ENCODE measurements at regions not wholly inside any gene's neighbourhood (a gene's known extent, or its start where the extent isn't known, plus 50 kb on each side); places are given as distances from the start of the nearest gene placed in this dataset.

- TF ChIP-seq POLR2A (IDR thresholded peaks at IDR 0.05) = no peak
- TF ChIP-seq CTCF (IDR thresholded peaks at IDR 0.05 in 4 of 5, conservative IDR thresholded peaks at IDR 0.05 in 1 of 5) = no peak
These were observed 533.3 kb downstream of the LRRC70 start for GRCh38 chr5:63111891-63112290.

DNA sequence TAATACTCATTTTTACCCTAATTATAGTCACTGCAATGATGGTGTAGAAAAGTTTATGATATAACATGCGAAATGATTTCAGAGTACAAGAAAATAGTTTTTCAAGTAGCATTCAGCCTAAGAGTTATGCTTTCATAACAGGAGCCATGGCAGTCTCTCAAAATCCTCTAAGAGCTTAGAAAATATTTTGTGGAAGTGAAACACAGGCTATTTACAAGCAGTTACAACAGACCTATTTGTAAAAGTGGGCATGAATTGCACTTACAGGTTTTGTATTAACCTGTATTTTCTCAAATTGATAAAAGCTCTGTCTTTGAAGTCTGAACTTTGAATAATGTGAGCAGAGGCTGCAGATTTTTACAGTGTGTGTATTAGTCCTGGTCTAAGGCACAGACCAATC is 523.3 kb downstream of the LRRC70 start:
- ATAC-seq (no peak), DNase-seq (no peak)
- H3K4me1 ChIP-seq = no peaks in the 10 kb centered on the region
- H3K4me3 ChIP-seq = no peak overlapping the region
- intact Hi-C loops (cut with DNase I; ENCODE audit: low total_unique reads) = no loop called here
- no peaks in the 10 kb centered on the region for H3K27me3 ChIP-seq
- TF ChIP-seq CTCF (IDR thresholded peaks at IDR 0.05 in 4 of 5, conservative IDR thresholded peaks at IDR 0.05 in 1 of 5) (no peak), POLR2A (IDR thresholded peaks at IDR 0.05) (no peak)
- H3K36me3 ChIP-seq = no peaks in the 10 kb centered on the region
- no peak overlapping the region for H3K27ac ChIP-seq
- H3K9me3 ChIP-seq = no peaks in the 10 kb centered on the region
- in situ Hi-C loops (cut with MboI; ENCODE audit: low sequenced_read_pairs in 4 of 4) = no loop called here

More at GRCh38 chr5:63111891-63112290, 533.3 kb downstream of the LRRC70 start:
- no peak overlapping the region for H3K27ac ChIP-seq
- no peaks in the 10 kb centered on the region for H3K36me3 ChIP-seq
- H3K9me3 ChIP-seq = no peaks in the 10 kb centered on the region
- DNase-seq (no peak), ATAC-seq (no peak)
- no peaks in the 10 kb centered on the region for H3K4me1 ChIP-seq
- intact Hi-C loops (cut with DNase I; ENCODE audit: low total_unique reads) (no loop called here), in situ Hi-C loops (cut with MboI; ENCODE audit: low sequenced_read_pairs in 4 of 4) (no loop called here)
- H3K4me3 ChIP-seq = no peak overlapping the region
- H3K27me3 ChIP-seq = no peaks in the 10 kb centered on the region

DNA sequence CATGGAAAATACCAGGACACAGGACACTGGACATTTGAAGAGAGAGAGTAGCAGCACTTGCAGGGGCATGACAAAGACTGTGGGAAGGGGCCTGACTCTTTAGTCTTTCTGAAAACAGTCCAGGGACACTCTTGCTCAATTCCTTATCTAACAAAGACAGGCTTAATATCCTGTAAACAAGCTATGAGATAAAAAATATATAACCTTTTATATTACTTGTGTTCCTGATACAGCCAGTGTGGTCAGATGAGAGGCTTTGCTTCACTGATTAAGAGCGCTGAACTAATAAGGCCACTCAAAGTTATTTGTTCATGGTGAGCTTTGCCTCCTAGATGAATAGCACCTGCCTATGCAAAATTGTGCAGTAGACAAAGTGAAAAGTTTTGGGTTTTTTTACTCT is 518.7 kb downstream of the LRRC70 start:
- no peaks in the 10 kb centered on the region for H3K4me1 ChIP-seq
- DNase-seq = no peak
- H3K9me3 ChIP-seq = no peaks in the 10 kb centered on the region
- H3K4me3 ChIP-seq = no peak overlapping the region
- H3K27ac ChIP-seq = no peak overlapping the region
- H3K27me3 ChIP-seq = no peaks in the 10 kb centered on the region
- TF ChIP-seq POLR2A (IDR thresholded peaks at IDR 0.05) = no peak
- TF ChIP-seq CTCF (IDR thresholded peaks at IDR 0.05 in 4 of 5, conservative IDR thresholded peaks at IDR 0.05 in 1 of 5) = no peak
- intact Hi-C loops (cut with DNase I; ENCODE audit: low total_unique reads) = no loop called here
- no peaks in the 10 kb centered on the region for H3K36me3 ChIP-seq
- no peak for ATAC-seq
- in situ Hi-C loops (cut with MboI; ENCODE audit: low sequenced_read_pairs in 4 of 4) = no loop called here

DNA sequence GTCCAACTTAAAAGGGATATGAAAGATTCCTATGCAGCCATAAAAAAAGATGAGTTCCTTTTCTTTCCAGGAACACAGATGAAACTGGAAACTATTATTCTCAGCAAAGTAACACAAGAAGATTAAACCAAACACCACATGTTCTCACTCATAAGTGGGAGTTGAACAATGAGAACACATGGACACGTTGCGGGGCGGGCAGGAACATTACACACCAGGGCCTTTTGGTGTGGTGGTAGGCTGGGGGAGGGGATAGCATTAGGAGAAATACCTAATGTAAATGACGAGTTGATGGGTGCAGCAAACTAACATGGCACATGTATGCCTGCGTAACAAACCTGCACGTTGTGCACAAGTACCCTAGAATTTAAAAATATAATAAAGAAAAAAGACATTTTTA is 516.1 kb downstream of the LRRC70 start:
- Histone ChIP-seq H3K36me3 (no peaks in the 10 kb centered on the region), H3K27ac (no peak overlapping the region), H3K9me3 (no peaks in the 10 kb centered on the region), H3K4me1 (no peaks in the 10 kb centered on the region), H3K27me3 (no peaks in the 10 kb centered on the region), H3K4me3 (no peak overlapping the region)
- no peak for TF ChIP-seq POLR2A (IDR thresholded peaks at IDR 0.05)
- TF ChIP-seq CTCF (IDR thresholded peaks at IDR 0.05 in 4 of 5, conservative IDR thresholded peaks at IDR 0.05 in 1 of 5) = no peak
- in situ Hi-C loops (cut with MboI; ENCODE audit: low sequenced_read_pairs in 4 of 4) (no loop called here), intact Hi-C loops (cut with DNase I; ENCODE audit: low total_unique reads) (no loop called here)
- no peak for DNase-seq
- ATAC-seq = no peak

GRCh38 chr5:63089147-63089546 is 510.5 kb downstream of the LRRC70 start:
- H3K27me3 ChIP-seq = no peaks in the 10 kb centered on the region
- no peaks in the 10 kb centered on the region for H3K36me3 ChIP-seq
- intact Hi-C loops (cut with DNase I; ENCODE audit: low total_unique reads) = no loop called here
- H3K9me3 ChIP-seq = no peaks in the 10 kb centered on the region
- TF ChIP-seq POLR2A (IDR thresholded peaks at IDR 0.05) (no peak), CTCF (IDR thresholded peaks at IDR 0.05 in 4 of 5, conservative IDR thresholded peaks at IDR 0.05 in 1 of 5) (no peak)
- DNase-seq = no peak
- in situ Hi-C loops (cut with MboI; ENCODE audit: low sequenced_read_pairs in 4 of 4) = no loop called here
- no peak overlapping the region for H3K4me3 ChIP-seq
- no peaks in the 10 kb centered on the region for H3K4me1 ChIP-seq
- no peak for ATAC-seq
- H3K27ac ChIP-seq = no peak overlapping the region
